CD4-positive, alpha-beta T cell treated with Interleukin-15 for 1 hour (primary cell): ENCODE measurements at regions not wholly inside any gene's neighbourhood (a gene's known extent, or its start where the extent isn't known, plus 50 kb on each side); places are given as distances from the start of the nearest gene placed in this dataset.

Experiments used
- DNase-seq: peaks from one replicate; pipeline ENCODE4 v3.0.0-alpha.2; 2020

DNA sequence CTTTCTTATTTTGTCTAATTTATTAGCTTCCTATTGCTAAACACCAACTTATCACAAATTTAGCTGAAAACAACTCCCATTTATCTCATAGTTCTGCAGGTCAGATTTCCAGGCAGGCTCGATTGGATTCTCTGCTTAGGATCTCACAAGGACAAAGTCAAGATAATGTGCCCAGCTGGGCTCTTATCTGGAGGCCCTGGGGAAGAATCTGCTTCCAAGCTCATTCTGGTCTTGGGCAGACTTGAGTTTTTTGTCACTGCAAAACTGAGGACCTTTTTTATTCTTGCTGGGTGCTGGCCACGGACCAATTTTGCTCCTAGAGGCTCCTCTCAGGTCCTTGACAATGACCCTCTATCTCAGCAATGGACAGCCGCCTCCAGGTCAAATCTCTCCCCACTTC is 215.5 kb downstream of the TRIB2 start:
- no peak for DNase-seq

GRCh38 chr2:12934146-12934756 is 217.5 kb downstream of the TRIB2 start:
- no peak for DNase-seq

- DNase-seq = no peak
Measured at GRCh38 chr2:12935222-12935621, 218.5 kb downstream of the TRIB2 start.

DNA sequence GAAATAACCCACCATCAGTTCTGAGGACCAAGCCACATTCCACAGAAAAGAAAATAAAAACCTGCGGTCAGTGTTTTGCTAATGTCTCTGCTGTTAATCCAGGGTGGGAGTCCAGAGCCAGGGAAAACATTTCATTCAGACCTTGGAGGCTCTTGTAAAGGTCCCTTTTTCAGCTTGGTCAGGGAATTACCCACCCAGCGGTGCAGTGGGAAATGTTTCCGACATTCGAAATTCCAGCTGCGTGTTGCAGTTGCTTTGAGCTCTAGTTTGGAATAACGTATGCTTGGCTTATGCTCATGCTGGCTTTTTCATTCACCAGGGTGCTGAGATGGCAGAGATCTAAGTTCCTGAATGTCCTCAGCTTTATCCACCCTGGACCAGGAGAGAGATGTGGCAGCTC is 219.1 kb downstream of the TRIB2 start:
- DNase-seq = no peak

DNA sequence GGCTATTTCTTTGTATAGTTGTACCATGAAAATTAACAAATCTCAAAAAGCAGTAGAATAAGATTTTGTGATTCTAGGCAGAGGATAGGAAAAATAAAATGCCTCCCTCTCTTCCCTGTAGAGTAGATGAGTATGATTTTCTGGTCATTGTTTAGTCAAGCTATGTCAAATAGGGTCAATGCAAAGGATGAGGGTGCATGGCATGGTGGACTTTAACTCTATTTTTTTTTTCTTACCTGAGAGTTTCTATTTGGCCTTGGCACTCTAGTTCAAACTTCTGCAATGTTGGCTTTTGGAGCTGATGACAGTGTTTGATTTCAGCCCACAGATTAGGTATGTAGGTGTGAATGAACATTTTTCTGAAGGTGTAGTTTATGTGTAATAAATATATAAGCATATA is 224.5 kb downstream of the TRIB2 start:
- DNase-seq = no peak

- DNase-seq = no peak
Measured at GRCh38 chr2:12948231-12948960, 231.7 kb downstream of the TRIB2 start.

GRCh38 chr2:12948961-12949353 is 232.2 kb downstream of the TRIB2 start:
- DNase-seq = no peak

DNA sequence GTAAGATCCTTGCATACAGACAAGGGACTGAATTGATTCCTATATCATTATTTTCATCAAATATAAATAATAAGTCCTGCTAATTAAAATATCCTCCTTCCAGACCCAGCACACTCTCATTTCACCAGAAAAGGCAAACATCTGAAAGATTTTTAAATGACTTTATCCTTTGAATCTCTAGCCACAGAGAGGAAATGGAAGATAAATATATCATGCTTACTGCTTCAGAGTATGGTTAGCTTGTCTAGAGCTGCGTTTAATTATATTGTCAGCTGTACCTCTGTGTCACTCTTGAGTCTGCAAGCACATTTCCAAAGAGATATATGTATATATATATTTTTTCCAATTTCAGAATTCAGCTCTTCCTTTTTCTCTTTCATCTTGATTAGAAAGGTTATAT is 232.7 kb downstream of the TRIB2 start:
- no peak for DNase-seq

DNA sequence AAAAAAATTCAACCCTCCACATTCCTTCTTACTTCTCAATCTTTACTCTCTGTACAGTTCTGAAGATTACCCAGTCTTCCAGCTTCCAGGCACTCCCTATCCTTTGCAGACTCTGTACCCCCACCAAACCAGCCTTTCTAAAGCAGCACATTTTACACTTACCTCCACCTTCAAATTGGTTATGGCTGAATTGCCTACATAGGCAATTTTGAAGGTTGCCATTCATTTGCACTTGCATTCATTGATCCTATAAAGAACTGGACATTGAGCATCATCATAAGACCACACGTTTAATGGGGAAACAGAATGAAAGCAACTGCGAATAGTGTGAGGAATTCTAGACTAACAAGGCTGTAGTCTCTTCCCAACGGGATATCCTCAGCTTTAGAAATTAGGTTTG is 233.4 kb downstream of the TRIB2 start:
- DNase-seq = no peak

GRCh38 chr2:12950957-12951656 is 234.4 kb downstream of the TRIB2 start:
- DNase-seq = no peak

GRCh38 chr2:12951657-12951973 is 234.9 kb downstream of the TRIB2 start:
- no peak for DNase-seq

GRCh38 chr2:12953596-12953995 is 236.9 kb downstream of the TRIB2 start:
- DNase-seq = no peak

DNA sequence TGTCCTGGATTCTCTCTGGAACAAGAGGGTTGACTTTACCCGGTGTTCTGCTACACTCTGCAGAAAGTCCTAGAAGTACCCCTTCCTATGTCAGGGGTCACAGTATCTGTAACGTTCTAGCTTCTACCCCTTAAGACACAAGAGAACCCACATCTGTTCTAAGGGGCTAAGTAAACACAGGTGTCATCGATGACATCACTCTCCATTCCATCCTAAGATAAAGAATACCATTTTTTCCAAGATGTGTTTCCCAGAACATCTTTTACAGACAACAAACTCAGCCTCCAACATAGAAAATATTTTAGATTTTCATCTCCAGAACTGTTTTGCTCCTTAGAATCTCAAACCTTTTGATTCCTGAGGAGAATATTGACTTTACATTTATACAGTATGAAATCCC is 239.1 kb downstream of the TRIB2 start:
- no peak for DNase-seq

- DNase-seq = no peak
Measured at GRCh38 chr2:12957251-12957650, 240.5 kb downstream of the TRIB2 start.

- no peak for DNase-seq
Measured at GRCh38 chr2:12959935-12960334, 243.2 kb downstream of the TRIB2 start.

- DNase-seq = no peak
Measured at GRCh38 chr2:12960671-12961070, 243.9 kb downstream of the TRIB2 start.

DNA sequence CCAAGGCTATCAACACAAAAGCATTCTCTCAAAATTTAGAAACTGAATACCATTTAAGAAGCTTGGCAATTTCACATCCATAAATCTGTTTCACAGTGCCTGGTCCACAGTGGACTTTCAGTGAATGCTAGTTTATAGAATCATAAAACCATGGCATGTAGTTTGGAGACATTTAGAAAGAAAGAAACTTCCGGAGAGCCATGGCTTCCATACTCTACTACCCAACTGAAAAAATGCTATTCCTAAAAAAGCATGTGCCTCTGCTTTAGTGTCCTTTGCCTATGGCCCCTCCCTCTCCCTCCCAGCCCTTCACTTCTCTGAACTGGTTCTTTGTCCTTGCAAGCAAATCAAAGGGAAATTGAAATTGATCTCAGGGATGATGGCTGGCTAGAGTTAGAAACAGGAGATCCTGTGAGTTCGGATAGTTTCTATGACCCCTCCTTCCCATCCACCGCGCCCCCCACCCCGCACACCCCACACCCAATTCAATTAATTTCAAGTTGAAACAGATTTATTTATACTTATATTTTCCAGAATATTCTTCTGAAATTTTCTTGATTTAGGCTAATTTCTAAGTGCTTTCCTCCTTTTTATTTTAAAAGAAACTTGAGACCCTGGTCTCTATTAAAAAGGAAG is 248.3 kb downstream of the TRIB2 start:
- no peak for DNase-seq

GRCh38 chr2:12965540-12966269 is 249.0 kb downstream of the TRIB2 start:
- DNase-seq = no peak

GRCh38 chr2:12967804-12968203 is 251.1 kb downstream of the TRIB2 start:
- no peak for DNase-seq

DNA sequence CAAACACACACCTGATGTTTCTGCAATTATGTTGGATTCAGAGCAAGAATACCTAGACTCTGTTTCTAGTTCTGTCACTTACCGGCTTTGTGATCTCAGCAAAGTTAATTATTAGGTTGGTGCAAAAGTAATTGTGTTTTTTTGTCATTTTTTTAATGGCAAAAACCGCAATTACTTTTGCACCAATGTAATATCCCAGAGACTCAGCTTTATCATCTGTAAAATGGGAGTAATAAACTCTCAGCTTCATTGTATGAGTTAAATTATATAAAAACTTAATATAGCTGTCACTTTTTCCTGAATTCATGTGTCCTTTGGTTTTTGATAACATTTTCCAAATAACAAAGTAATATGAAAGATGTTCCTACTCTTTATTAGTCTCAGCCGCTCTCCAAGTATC is 251.7 kb downstream of the TRIB2 start:
- no peak for DNase-seq

- no peak for DNase-seq
Measured at GRCh38 chr2:12970861-12971260, 254.1 kb downstream of the TRIB2 start.

DNA sequence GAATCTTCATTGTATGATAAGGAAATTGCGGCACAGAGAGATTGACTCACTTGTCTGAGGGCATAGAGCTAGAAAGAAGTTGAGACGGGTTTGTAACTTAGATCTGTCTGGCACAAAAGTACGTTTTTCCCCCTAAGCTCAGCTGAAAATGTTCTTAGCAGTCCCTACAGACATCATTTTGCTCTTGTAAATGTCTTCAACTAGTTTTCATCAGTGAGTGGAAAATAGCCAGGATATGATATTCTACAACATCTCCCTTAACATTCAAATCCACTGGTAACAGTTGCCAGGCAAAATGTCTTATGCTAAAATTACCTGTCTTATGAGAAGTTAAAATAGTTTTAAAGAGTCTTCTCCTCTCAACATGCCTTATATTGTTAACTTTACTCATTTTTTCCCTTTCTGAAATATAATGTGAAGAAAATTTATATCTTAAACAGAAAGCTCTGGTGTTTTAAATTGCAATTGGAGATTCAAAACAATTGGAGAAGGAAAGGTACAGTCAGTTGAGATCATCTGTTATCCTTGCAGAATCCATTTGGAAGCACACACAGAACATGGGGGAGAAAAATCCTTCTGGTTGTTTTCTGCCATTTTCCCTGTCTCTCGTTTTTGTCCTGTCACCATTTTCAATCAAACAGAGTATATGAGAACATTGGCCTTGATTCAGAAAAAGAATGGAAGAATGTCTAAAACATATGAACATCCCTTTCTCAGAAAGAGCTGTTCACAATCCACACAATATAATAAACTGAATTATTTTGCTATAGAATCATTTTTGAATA is 255.0 kb downstream of the TRIB2 start:
- no peak for DNase-seq
